ENCODE measurements at regions not wholly inside any gene's neighbourhood (a gene's known extent, or its start where the extent isn't known, plus 50 kb on each side); places are given as distances from the start of the nearest gene placed in this dataset.
"Not testable (repeated sequence)": the region's sequence is repeated elsewhere in the genome, so short reads cannot be mapped to it uniquely, and the experiment has no call there.

- no peak for DNase-seq
Observed at GRCh38 chr6:12624142-12624837, 92.3 kb upstream of the PHACTR1 start.

GRCh38 chr6:12627053-12627452, 89.5 kb upstream of the PHACTR1 start:
- DNase-seq = no peak

- no peak for DNase-seq
Observed at GRCh38 chr6:12628327-12628726, 88.2 kb upstream of the PHACTR1 start.

- DNase-seq = not testable (repeated sequence)
Observed at GRCh38 chr6:12633746-12634145, 82.8 kb upstream of the PHACTR1 start.

- no peak for DNase-seq
Observed at GRCh38 chr6:12635375-12635774, 81.2 kb upstream of the PHACTR1 start.

GRCh38 chr6:12635813-12636212, 80.8 kb upstream of the PHACTR1 start:
- DNase-seq = no peak

- DNase-seq = no peak
Observed at GRCh38 chr6:12636336-12636735, 80.2 kb upstream of the PHACTR1 start.

- DNase-seq = peak; percentile 12
Observed at GRCh38 chr6:12637960-12638641, 78.5 kb upstream of the PHACTR1 start.

GRCh38 chr6:12640438-12640837, 76.1 kb upstream of the PHACTR1 start:
- DNase-seq = no peak

- DNase-seq = not testable (repeated sequence)
Observed at GRCh38 chr6:12641785-12642184, 74.8 kb upstream of the PHACTR1 start.

- no peak for DNase-seq
Observed at GRCh38 chr6:12645941-12646340, 70.6 kb upstream of the PHACTR1 start.

GRCh38 chr6:12648171-12648570, 68.4 kb upstream of the PHACTR1 start:
- no peak for DNase-seq

- DNase-seq = no peak
Observed at GRCh38 chr6:12649325-12649724, 67.2 kb upstream of the PHACTR1 start.

- DNase-seq = peak; percentile 38
Observed at GRCh38 chr6:12653486-12653885, 63.1 kb upstream of the PHACTR1 start.

- DNase-seq = no peak
Observed at GRCh38 chr6:12654107-12654506, 62.5 kb upstream of the PHACTR1 start.

GRCh38 chr6:12654514-12654913, 62.1 kb upstream of the PHACTR1 start:
- DNase-seq = no peak

GRCh38 chr6:12656906-12657305, 59.7 kb upstream of the PHACTR1 start:
- DNase-seq = no peak

- no peak for DNase-seq
Observed at GRCh38 chr6:12657884-12658283, 58.7 kb upstream of the PHACTR1 start.

GRCh38 chr6:12661432-12662089, 55.0 kb upstream of the PHACTR1 start:
- no peak for DNase-seq

Measured in occipital lobe (tissue), 1 donor.